Caco-2 (cell line): ENCODE measurements at regions not wholly inside any gene's neighbourhood (a gene's known extent, or its start where the extent isn't known, plus 50 kb on each side); places are given as distances from the start of the nearest gene placed in this dataset.

Experiments used
- BruUV-seq: library from RNA; stranded (reverse); fragments of 400-500 nt; replicated peaks from 2 replicates; lab custom pipeline; 2021; lab: Mats Ljungman, UMichigan
- CTCF ChIA-PET: fragments of 300-600 bp; sonication (Branson Sonifier 250); formaldehyde crosslinking; loops from one replicate; lab custom pipeline; 2022; ENCODE audit warnings: antibody characterized with exemption; lab: Charles Lee
- POLR2A ChIA-PET: fragments of 300-600 bp; sonication (Branson Sonifier 250); formaldehyde crosslinking; loops from one replicate; lab custom pipeline; 2022; ENCODE audit warnings: antibody characterized with exemption; lab: Charles Lee
- DNase-seq, 2 experiments: peaks; one replicate each; pipeline versions ENCODE4 v3.0.0 to v3.0.0-alpha.2; 2020 to 2022
- H3K27me3 ChIP-seq: replicated peaks from 2 replicates; pipeline ENCODE4 v1.6.0; 2011; ENCODE audit warnings: low read length; ENCODE audit not compliant: control insufficient read depth, insufficient read depth
- H3K36me3 ChIP-seq: 2 replicates; pipeline ENCODE4 v1.5.1; 2011; ENCODE audit warnings: low read length; ENCODE audit not compliant: control insufficient read depth, insufficient read depth
- H3K4me1 ChIP-seq: fragments of 250-450 bp; sonication (Bioruptor Pico); 2 replicates; pipeline ENCODE4 v1.5.1; 2020; ENCODE audit warnings: mild to moderate bottlenecking
- H3K4me3 ChIP-seq: 2 replicates; pipeline ENCODE4 v1.5.1; 2011; ENCODE audit warnings: low read depth, mild to moderate bottlenecking, control low read depth, low read length
- H3K9me3 ChIP-seq: fragments of 250-450 bp; sonication (Bioruptor Pico); 2 replicates; pipeline ENCODE4 v1.5.1; 2020; ENCODE audit warnings: mild to moderate bottlenecking, moderate library complexity
- H3K27ac Mint-ChIP-seq: one replicate; pipeline ENCODE4 v1.8.0; 2022; ENCODE audit warnings: mixed read lengths; ENCODE audit not compliant: unreplicated experiment
- H3K27me3 Mint-ChIP-seq: one replicate; pipeline ENCODE4 v1.8.0; 2022; ENCODE audit warnings: mixed read lengths; ENCODE audit not compliant: insufficient read depth, unreplicated experiment
- H3K36me3 Mint-ChIP-seq: one replicate; pipeline ENCODE4 v1.8.0; 2022; ENCODE audit warnings: mild to moderate bottlenecking, mixed read lengths; ENCODE audit not compliant: insufficient read depth, unreplicated experiment
- H3K4me1 Mint-ChIP-seq: one replicate; pipeline ENCODE4 v1.8.0; 2022; ENCODE audit warnings: low read depth, mixed read lengths; ENCODE audit not compliant: unreplicated experiment
- H3K4me3 Mint-ChIP-seq: one replicate; pipeline ENCODE4 v1.8.0; 2022; ENCODE audit warnings: mild to moderate bottlenecking, moderate library complexity, mixed read lengths; ENCODE audit not compliant: unreplicated experiment
- H3K9me3 Mint-ChIP-seq: one replicate; pipeline ENCODE4 v1.8.0; 2022; ENCODE audit warnings: mixed read lengths; ENCODE audit not compliant: unreplicated experiment
- CTCF ChIP-seq, 2 experiments: fragments of 200-600 bp in 1 of 2; IDR thresholded peaks; 1 replicate in 1 of 2; 2 replicates in 1 of 2; pipeline versions ENCODE4 v1.5.1 to v1.8.0; 2011 to 2022; ENCODE audit warnings: antibody characterized with exemption in 1 of 2, control low read depth in 1 of 2, inconsistent platforms in 1 of 2, low read depth in 1 of 2, low read length in 1 of 2, mild to moderate bottlenecking in 1 of 2, moderate library complexity in 1 of 2; ENCODE audit not compliant: insufficient read depth in 1 of 2, severe bottlenecking in 1 of 2, unreplicated experiment in 1 of 2
- intact Hi-C: fragments of 100-400 bp; cut with micrococcal nuclease; formaldehyde crosslinking; loops from one replicate; pipeline ENCODE4 v1.10.0; 2022; ENCODE audit not compliant: unreplicated experiment

DNA sequence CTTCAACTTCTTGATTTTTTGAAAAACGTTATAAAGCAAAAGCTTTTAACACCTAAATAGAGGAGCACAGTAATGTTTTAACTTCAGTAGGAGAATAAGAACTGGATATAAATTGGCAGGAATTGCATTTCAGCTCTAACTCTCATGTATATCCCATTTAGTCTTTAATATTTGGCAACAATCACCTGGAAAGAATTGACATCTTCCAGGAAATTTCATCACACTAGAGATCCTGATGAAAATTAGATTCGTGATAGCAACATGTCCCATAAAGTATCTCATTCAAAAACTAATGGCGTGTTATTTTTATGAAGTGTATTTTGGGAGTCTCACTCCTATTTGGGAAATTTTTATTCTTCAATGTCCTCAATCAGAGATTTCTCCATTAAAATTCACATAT, 131.1 kb upstream of the DNAJC10 start:
- H3K4me3 Mint-ChIP-seq = no peak overlapping the region
- POLR2A ChIA-PET = no interaction called here
- intact Hi-C loops = no loop called here

DNA sequence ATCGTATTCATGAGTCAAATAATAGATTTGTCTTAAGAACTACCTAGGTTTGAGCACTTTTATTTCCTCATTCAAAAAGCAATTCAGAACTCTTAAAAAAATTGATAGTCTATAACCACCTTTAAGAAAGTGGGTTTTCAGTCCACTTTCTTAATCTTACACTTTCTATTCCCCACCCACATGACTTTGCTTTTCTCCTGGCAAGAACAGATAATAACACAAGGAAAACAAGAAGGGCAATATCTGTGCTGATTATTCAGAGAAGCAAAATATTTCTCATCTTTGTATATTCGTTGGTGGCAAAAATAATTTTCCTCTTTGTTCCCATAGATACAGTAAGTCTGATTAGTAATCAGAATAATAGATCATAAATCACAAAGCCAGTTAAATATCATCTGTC, 130.6 kb upstream of the DNAJC10 start:
- Mint-ChIP-seq H3K27me3 (peaks cover 11% of the 10 kb centered on the region), H3K4me1 (no peaks in the 10 kb centered on the region), H3K4me3 (no peak overlapping the region), H3K9me3 (no peaks in the 10 kb centered on the region), H3K36me3 (no peaks in the 10 kb centered on the region), H3K27ac (no peak overlapping the region)
- ChIA-PET CTCF (no interaction called here), POLR2A (no interaction called here)
- Histone ChIP-seq H3K36me3 (no peaks in the 10 kb centered on the region), H3K9me3 (no peaks in the 10 kb centered on the region), H3K4me1 (no peaks in the 10 kb centered on the region), H3K27me3 (no peaks in the 10 kb centered on the region), H3K4me3 (no peak overlapping the region)
- intact Hi-C loops = no loop called here
- DNase-seq = no peak
- BruUV-seq = no TSS peak
- no peak for TF ChIP-seq CTCF (IDR thresholded peaks at IDR 0.05; ENCODE audit: insufficient read depth in 1 of 2, low read depth in 1 of 2, low read length in 1 of 2, severe bottlenecking in 1 of 2, unreplicated experiment in 1 of 2)

More for the DNA sequence above, 131.1 kb upstream of the DNAJC10 start:
- Histone ChIP-seq H3K36me3 (no peaks in the 10 kb centered on the region), H3K27me3 (no peaks in the 10 kb centered on the region), H3K4me1 (no peaks in the 10 kb centered on the region), H3K9me3 (no peaks in the 10 kb centered on the region), H3K4me3 (no peak overlapping the region)
- DNase-seq = no peak
- Mint-ChIP-seq H3K36me3 (no peaks in the 10 kb centered on the region), H3K27me3 (peaks cover 11% of the 10 kb centered on the region), H3K27ac (no peak overlapping the region), H3K9me3 (no peaks in the 10 kb centered on the region), H3K4me1 (no peaks in the 10 kb centered on the region)
- CTCF ChIA-PET = no interaction called here
- no TSS peak for BruUV-seq
- no peak for TF ChIP-seq CTCF (IDR thresholded peaks at IDR 0.05; ENCODE audit: insufficient read depth in 1 of 2, low read depth in 1 of 2, low read length in 1 of 2, severe bottlenecking in 1 of 2, unreplicated experiment in 1 of 2)

DNA sequence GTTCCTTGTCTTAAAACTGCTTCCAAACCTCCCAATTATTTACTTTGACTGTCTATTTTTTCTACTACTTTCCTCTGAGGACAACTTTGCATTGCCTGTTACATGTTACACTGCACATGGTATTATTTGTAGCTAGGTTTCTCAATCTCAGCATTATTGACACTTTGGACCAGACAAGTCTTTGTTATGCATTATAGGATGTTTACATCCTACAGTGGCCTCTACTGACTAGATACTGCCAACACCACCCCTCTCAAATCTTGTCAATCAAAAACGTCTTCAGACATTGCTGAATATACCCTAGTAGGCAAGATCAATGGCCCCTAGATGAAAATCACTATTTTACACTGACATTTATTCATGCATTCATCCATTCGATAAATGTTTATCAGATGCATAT, 129.6 kb upstream of the DNAJC10 start:
- no peaks in the 10 kb centered on the region for H3K4me1 Mint-ChIP-seq
- no peak for DNase-seq
- Histone ChIP-seq H3K36me3 (no peaks in the 10 kb centered on the region), H3K4me3 (no peak overlapping the region), H3K4me1 (no peaks in the 10 kb centered on the region), H3K27me3 (no peaks in the 10 kb centered on the region), H3K9me3 (no peaks in the 10 kb centered on the region)
- H3K36me3 Mint-ChIP-seq = no peaks in the 10 kb centered on the region
- no TSS peak for BruUV-seq
- H3K27ac Mint-ChIP-seq = no peak overlapping the region
- peaks cover 11% of the 10 kb centered on the region for H3K27me3 Mint-ChIP-seq
- intact Hi-C loops = no loop called here
- ChIA-PET CTCF (no interaction called here), POLR2A (no interaction called here)
- TF ChIP-seq CTCF (IDR thresholded peaks at IDR 0.05; ENCODE audit: insufficient read depth in 1 of 2, low read depth in 1 of 2, low read length in 1 of 2, severe bottlenecking in 1 of 2, unreplicated experiment in 1 of 2) = no peak
- H3K4me3 Mint-ChIP-seq = no peak overlapping the region
- no peaks in the 10 kb centered on the region for H3K9me3 Mint-ChIP-seq
